ENCODE measurements at regions not wholly inside any gene's neighbourhood (a gene's known extent, or its start where the extent isn't known, plus 50 kb on each side); places are given as distances from the start of the nearest gene placed in this dataset.

DNA sequence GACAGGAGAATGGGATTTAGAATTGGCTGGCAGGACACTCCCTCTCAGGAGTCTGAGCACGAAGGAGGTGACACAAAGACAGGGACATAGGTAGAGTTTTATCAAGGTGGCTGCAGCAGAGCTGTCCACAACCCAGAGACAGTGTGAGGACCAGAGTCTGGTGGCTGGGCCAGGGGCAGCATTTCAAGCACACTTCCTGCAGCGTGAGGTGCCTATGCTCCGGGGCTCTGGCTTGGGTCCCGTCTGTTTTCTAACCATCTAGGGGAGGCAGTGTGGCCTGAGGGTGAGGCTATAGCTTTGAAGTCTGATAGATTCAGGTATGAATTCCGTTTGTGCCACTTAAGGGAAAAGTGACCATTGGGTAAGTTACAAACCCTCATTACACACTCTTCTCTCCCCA, 222.7 kb upstream of the ZMIZ1 start:
- Histone ChIP-seq H3K27me3 (ENCODE audit: control insufficient read depth in 3 of 3, insufficient read depth in 3 of 3, low read length in 3 of 3) (peaks cover 0 to 3% (median 0%) of the 10 kb centered on the region in 3 donors), H3K9me3 (ENCODE audit: control insufficient read depth in 3 of 3, low read length in 3 of 3) (no peaks in the 10 kb centered on the region), H3K36me3 (ENCODE audit: control insufficient read depth in 3 of 3, insufficient read depth in 3 of 3, low read length in 3 of 3) (no peaks in the 10 kb centered on the region), H3K4me1 (ENCODE audit: control insufficient read depth in 3 of 3, insufficient read depth in 3 of 3, low read length in 3 of 3) (peaks cover 0 to 7% (median 3%) of the 10 kb centered on the region in 3 donors), H3K4me3 (ENCODE audit: low read length in 3 of 3) (no peak overlapping the region), H3K9ac (ENCODE audit: low read depth in 1 of 3, low read length in 3 of 3) (no peak overlapping the region), H3K27ac (ENCODE audit: low read depth, low read length) (no peak overlapping the region)

DNA sequence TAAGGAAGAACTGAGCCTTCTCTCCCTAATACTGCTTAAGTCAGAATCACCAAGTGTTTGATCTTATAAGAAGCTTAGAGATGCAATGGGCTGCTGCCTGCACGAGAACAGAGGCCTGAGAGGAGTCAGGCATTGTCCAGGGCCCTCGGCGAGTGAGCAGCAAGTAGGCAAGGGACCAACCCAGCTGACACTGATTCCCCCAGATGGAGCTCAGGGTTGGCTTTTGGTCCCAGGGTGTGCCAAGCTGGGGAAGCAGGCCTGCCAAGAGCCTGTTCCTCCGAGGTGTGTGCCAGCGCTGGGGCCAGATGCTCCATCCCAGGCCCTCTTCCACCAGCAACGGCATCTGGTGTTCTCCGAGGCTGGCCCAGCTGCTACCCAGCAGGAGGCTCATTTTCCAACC, 222.0 kb upstream of the ZMIZ1 start:
- Histone ChIP-seq H3K4me3 (ENCODE audit: low read length in 3 of 3) (no peak overlapping the region), H3K36me3 (ENCODE audit: control insufficient read depth in 3 of 3, insufficient read depth in 3 of 3, low read length in 3 of 3) (no peaks in the 10 kb centered on the region), H3K4me1 (ENCODE audit: control insufficient read depth in 3 of 3, insufficient read depth in 3 of 3, low read length in 3 of 3) (peaks cover 0 to 7% (median 3%) of the 10 kb centered on the region in 3 donors), H3K9ac (ENCODE audit: low read depth in 1 of 3, low read length in 3 of 3) (no peak overlapping the region), H3K27ac (ENCODE audit: low read depth, low read length) (no peak overlapping the region), H3K27me3 (ENCODE audit: control insufficient read depth in 3 of 3, insufficient read depth in 3 of 3, low read length in 3 of 3) (peaks cover 0 to 5% (median 5%) of the 10 kb centered on the region in 3 donors), H3K9me3 (ENCODE audit: control insufficient read depth in 3 of 3, low read length in 3 of 3) (no peaks in the 10 kb centered on the region)

DNA sequence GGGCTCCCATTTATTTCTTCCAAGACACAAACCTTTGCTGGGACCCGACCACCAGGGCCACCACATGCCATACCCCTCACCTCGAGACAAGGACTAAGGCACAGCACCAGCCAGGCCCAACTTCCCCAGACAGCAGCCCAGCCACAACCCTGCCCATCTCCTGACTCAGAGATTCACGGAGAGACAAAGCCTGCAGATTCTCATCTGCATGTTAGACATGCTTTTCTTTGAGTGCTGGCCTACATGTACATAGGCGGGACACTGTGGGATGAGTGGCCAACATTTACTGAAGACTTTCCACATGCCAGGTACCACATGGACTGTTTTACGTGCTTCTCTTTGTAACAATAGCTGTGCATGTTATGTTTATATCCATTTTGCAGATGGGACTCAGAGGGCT, 221.3 kb upstream of the ZMIZ1 start:
- peaks cover 0 to 9% (median 5%) of the 10 kb centered on the region in 3 donors for H3K27me3 ChIP-seq (ENCODE audit: control insufficient read depth in 3 of 3, insufficient read depth in 3 of 3, low read length in 3 of 3)
- no peak overlapping the region for H3K4me3 ChIP-seq (ENCODE audit: low read length in 3 of 3)
- H3K4me1 ChIP-seq (ENCODE audit: control insufficient read depth in 3 of 3, insufficient read depth in 3 of 3, low read length in 3 of 3) = peaks cover 0 to 7% (median 3%) of the 10 kb centered on the region in 3 donors
- no peak overlapping the region for H3K9ac ChIP-seq (ENCODE audit: low read depth in 1 of 3, low read length in 3 of 3)
- H3K27ac ChIP-seq (ENCODE audit: low read depth, low read length) = no peak overlapping the region
- H3K9me3 ChIP-seq (ENCODE audit: control insufficient read depth in 3 of 3, low read length in 3 of 3) = no peaks in the 10 kb centered on the region
- H3K36me3 ChIP-seq (ENCODE audit: control insufficient read depth in 3 of 3, insufficient read depth in 3 of 3, low read length in 3 of 3) = no peaks in the 10 kb centered on the region

DNA sequence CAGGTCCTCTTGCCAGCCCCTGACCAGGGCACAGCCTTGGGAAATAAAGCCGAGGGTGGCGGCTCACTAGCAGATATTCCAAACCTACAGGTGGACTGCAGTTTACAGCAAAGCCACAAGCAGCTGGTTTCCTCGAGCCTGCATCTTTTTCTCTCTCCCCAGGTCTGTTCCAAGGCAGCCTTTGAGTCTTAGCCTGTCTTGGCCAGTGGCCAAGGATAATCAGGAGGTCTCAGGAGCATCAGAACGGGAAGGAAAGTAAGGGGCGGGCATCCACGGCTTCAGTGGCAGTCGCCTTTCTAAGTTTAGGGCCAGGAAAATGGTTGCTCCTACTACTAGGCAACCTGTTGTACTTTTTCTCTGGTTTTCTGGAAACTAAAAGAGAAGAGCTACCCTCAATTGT, 219.7 kb upstream of the ZMIZ1 start:
- Histone ChIP-seq H3K27ac (ENCODE audit: low read depth, low read length) (no peak overlapping the region), H3K4me3 (ENCODE audit: low read length in 3 of 3) (no peak overlapping the region), H3K9ac (ENCODE audit: low read depth in 1 of 3, low read length in 3 of 3) (no peak overlapping the region), H3K9me3 (ENCODE audit: control insufficient read depth in 3 of 3, low read length in 3 of 3) (no peaks in the 10 kb centered on the region), H3K36me3 (ENCODE audit: control insufficient read depth in 3 of 3, insufficient read depth in 3 of 3, low read length in 3 of 3) (no peaks in the 10 kb centered on the region), H3K4me1 (ENCODE audit: control insufficient read depth in 3 of 3, insufficient read depth in 3 of 3, low read length in 3 of 3) (peaks cover 0 to 7% (median 3%) of the 10 kb centered on the region in 3 donors), H3K27me3 (ENCODE audit: control insufficient read depth in 3 of 3, insufficient read depth in 3 of 3, low read length in 3 of 3) (peaks cover 0 to 10% (median 9%) of the 10 kb centered on the region in 3 donors)

DNA sequence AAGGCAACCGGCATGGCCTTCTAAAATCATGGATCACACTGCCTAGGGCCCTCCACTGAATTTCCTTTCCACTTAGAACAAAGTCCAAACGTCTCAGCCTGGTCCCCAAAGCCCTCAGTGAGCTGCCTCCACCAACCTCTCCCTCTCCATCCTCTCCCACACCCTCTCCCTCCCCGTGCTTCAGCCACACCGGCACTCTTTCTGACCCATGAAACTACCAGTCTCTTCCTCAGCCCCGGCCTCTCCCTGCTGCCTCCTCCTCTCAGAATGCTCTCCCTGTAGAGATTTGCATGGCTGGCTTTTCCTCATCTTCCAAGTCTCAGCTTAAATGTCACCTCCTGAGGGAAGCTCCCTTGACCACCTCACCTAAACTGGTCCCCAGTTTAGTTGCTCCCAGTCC, 219.0 kb upstream of the ZMIZ1 start:
- no peak overlapping the region for H3K4me3 ChIP-seq (ENCODE audit: low read length in 3 of 3)
- no peaks in the 10 kb centered on the region for H3K9me3 ChIP-seq (ENCODE audit: control insufficient read depth in 3 of 3, low read length in 3 of 3)
- H3K9ac ChIP-seq (ENCODE audit: low read depth in 1 of 3, low read length in 3 of 3) = no peak overlapping the region
- H3K4me1 ChIP-seq (ENCODE audit: control insufficient read depth in 3 of 3, insufficient read depth in 3 of 3, low read length in 3 of 3) = peaks cover 0 to 7% (median 3%) of the 10 kb centered on the region in 3 donors
- no peaks in the 10 kb centered on the region for H3K36me3 ChIP-seq (ENCODE audit: control insufficient read depth in 3 of 3, insufficient read depth in 3 of 3, low read length in 3 of 3)
- H3K27me3 ChIP-seq (ENCODE audit: control insufficient read depth in 3 of 3, insufficient read depth in 3 of 3, low read length in 3 of 3) = peaks cover 0 to 10% (median 6%) of the 10 kb centered on the region in 3 donors
- H3K27ac ChIP-seq (ENCODE audit: low read depth, low read length) = no peak overlapping the region

DNA sequence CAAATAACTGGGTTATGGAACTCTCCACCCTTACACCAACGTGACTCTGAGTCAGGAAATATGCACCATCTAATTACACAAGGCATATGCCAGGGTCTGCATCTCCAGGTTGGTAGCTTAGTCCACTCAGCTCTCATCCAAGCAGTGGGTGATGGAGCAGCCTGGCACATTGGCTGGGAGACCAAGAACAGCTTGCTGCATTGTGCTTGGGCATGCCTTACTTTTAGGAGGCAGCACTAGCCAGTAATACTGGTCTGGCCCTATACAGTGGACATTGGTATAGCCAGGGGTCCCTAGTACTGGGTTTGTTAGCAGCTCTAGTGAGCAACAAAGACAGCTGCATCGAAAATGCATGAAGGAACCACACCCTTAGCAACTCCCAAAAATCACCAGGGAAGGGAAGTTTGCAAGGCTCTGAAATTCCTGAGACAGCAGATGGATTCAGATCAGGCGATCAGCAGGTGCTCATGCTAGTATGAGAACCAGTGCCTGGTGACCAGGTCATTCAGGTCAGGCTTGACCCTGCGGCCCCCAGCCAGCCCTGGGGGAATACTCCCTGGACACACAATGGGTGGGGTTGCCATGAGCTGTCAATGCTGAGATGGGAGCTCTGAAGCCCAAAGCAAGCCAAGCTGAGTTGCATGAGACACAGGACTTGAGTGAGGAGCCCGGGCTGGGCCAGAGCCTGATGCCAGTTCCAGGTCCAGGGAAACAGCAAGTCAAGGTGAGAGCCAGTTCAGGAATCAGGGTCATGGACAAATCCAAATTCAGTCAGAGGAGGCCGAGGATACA, 217.9 kb upstream of the ZMIZ1 start:
- no peak overlapping the region for H3K27ac ChIP-seq (ENCODE audit: low read depth, low read length)
- peaks cover 3 to 13% (median 6%) of the 10 kb centered on the region in 3 donors for H3K4me1 ChIP-seq (ENCODE audit: control insufficient read depth in 3 of 3, insufficient read depth in 3 of 3, low read length in 3 of 3)
- H3K36me3 ChIP-seq (ENCODE audit: control insufficient read depth in 3 of 3, insufficient read depth in 3 of 3, low read length in 3 of 3) = no peaks in the 10 kb centered on the region
- H3K9ac ChIP-seq (ENCODE audit: low read depth in 1 of 3, low read length in 3 of 3) = no peak overlapping the region
- H3K9me3 ChIP-seq (ENCODE audit: control insufficient read depth in 3 of 3, low read length in 3 of 3) = no peaks in the 10 kb centered on the region
- H3K4me3 ChIP-seq (ENCODE audit: low read length in 3 of 3) = no peak overlapping the region
- H3K27me3 ChIP-seq (ENCODE audit: control insufficient read depth in 3 of 3, insufficient read depth in 3 of 3, low read length in 3 of 3) = peaks cover 0 to 10% (median 6%) of the 10 kb centered on the region in 3 donors

DNA sequence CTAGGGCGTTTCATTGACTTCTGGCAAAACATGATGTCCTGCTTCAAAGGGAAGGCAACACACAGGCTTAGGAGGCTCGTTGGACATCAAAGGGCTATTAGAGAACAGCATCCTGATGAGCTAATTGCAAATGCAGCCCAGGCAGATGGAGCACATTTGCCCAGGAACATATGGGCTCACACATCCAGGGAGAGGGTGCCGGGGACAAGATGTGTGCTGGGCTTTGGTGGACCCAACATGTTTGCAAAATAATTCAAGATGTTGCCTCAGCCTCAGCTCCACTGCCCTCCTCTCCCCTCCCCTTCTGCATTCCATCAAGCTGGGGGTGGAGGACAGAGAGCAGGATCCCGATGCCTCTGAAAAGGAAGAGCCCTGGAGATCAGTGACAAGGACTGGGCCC, 217.1 kb upstream of the ZMIZ1 start:
- Histone ChIP-seq H3K9me3 (ENCODE audit: control insufficient read depth in 3 of 3, low read length in 3 of 3) (no peaks in the 10 kb centered on the region), H3K36me3 (ENCODE audit: control insufficient read depth in 3 of 3, insufficient read depth in 3 of 3, low read length in 3 of 3) (no peaks in the 10 kb centered on the region), H3K9ac (ENCODE audit: low read depth in 1 of 3, low read length in 3 of 3) (no peak overlapping the region), H3K4me1 (ENCODE audit: control insufficient read depth in 3 of 3, insufficient read depth in 3 of 3, low read length in 3 of 3) (peaks cover 9 to 16% (median 10%) of the 10 kb centered on the region in 3 donors), H3K27me3 (ENCODE audit: control insufficient read depth in 3 of 3, insufficient read depth in 3 of 3, low read length in 3 of 3) (peaks cover 0 to 10% (median 6%) of the 10 kb centered on the region in 3 donors), H3K27ac (ENCODE audit: low read depth, low read length) (no peak overlapping the region), H3K4me3 (ENCODE audit: low read length in 3 of 3) (no peak overlapping the region)

DNA sequence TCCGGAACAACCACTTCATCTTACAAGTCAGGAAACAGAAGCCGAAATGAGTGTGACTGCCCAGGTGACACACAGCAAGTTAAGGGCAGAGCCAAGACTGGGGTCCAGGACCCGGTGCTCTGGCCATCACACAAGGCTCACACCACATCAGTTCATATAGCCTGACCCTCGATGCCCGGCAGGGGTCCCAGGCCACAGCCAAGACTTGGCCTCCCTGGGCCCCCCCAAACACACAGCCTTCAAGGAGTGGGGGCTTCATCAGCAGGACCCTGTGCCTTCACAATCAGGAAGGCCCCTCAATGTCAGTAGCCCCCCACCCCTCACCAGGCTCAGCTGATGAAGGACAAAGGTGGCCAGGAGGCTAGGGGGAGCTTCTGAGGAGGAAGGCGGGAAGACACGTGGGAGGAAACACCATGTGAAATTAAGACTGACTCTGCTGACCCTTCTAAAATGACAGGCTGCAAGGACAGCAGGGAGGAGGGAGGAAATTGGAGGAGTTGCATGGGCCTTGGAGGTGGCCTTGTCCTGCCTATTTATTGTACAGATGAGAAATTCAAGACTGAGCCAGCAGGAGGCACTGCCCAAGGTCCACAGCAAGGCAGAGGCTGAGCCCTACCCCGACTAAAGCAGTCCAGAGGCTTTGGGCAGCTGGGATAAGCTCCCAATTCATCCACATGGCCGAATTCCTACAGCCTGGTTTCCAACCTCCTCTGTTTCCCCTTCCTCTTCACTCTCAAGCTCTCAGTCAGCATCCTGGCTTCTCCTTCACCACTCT, 216.1 kb upstream of the ZMIZ1 start:
- Histone ChIP-seq H3K4me1 (ENCODE audit: control insufficient read depth in 3 of 3, insufficient read depth in 3 of 3, low read length in 3 of 3) (peaks cover 12 to 18% (median 14%) of the 10 kb centered on the region in 3 donors), H3K36me3 (ENCODE audit: control insufficient read depth in 3 of 3, insufficient read depth in 3 of 3, low read length in 3 of 3) (no peaks in the 10 kb centered on the region), H3K9ac (ENCODE audit: low read depth in 1 of 3, low read length in 3 of 3) (no peak overlapping the region), H3K9me3 (ENCODE audit: control insufficient read depth in 3 of 3, low read length in 3 of 3) (no peaks in the 10 kb centered on the region), H3K4me3 (ENCODE audit: low read length in 3 of 3) (no peak overlapping the region), H3K27me3 (ENCODE audit: control insufficient read depth in 3 of 3, insufficient read depth in 3 of 3, low read length in 3 of 3) (peaks cover 0 to 10% (median 6%) of the 10 kb centered on the region in 3 donors), H3K27ac (ENCODE audit: low read depth, low read length) (no peak overlapping the region)

DNA sequence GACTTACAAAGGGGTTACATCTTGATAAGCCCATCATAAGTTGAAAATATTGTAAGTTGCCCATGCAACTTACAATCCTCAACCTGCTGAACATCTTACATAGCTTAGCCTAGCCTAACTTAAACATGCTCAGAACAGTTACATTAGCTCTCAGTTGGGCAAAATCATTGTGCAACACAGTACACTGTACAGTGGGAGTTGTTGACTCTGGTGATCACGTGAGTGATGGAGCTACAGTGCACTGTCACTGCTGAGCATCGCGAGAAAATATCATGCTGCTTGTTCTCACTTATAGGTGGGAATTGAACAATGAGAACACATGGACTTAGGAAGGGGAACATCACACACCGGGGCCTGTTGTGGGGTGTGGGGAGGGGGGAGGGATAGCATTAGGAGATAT, 214.9 kb upstream of the ZMIZ1 start:
- Histone ChIP-seq H3K27ac (ENCODE audit: low read depth, low read length) (no peak overlapping the region), H3K9me3 (ENCODE audit: control insufficient read depth in 3 of 3, low read length in 3 of 3) (no peaks in the 10 kb centered on the region), H3K27me3 (ENCODE audit: control insufficient read depth in 3 of 3, insufficient read depth in 3 of 3, low read length in 3 of 3) (peaks cover 0 to 10% (median 6%) of the 10 kb centered on the region in 3 donors), H3K9ac (ENCODE audit: low read depth in 1 of 3, low read length in 3 of 3) (no peak overlapping the region), H3K36me3 (ENCODE audit: control insufficient read depth in 3 of 3, insufficient read depth in 3 of 3, low read length in 3 of 3) (no peaks in the 10 kb centered on the region), H3K4me1 (ENCODE audit: control insufficient read depth in 3 of 3, insufficient read depth in 3 of 3, low read length in 3 of 3) (peaks cover 12 to 18% (median 14%) of the 10 kb centered on the region in 3 donors), H3K4me3 (ENCODE audit: low read length in 3 of 3) (no peak overlapping the region)

DNA sequence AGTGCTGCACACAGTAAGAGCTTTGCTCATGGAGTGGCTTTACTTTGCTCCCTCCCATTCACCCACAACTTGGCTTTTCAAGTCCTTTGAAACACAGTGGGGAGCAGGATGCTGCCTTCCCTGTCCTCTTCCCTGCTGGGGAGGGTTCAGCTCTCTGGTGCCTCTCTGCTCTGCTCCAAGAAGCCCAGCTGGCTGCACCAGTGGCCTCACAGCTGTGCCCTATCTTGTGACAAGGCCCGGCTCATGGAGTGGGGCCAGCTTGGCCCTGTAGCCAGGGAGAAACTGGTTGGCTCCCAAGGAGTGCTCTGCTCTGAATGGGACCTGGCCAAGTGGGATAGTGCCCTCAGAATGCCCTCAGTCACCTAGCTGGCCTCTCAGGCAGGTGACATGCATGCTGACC, 212.3 kb upstream of the ZMIZ1 start:
- peak overlapping the region in 1 of 3 donors; percentile 33 for H3K9ac ChIP-seq (ENCODE audit: low read depth in 1 of 3, low read length in 3 of 3)
- H3K4me3 ChIP-seq (ENCODE audit: low read length in 3 of 3) = no peak overlapping the region
- H3K36me3 ChIP-seq (ENCODE audit: control insufficient read depth in 3 of 3, insufficient read depth in 3 of 3, low read length in 3 of 3) = no peaks in the 10 kb centered on the region
- H3K27me3 ChIP-seq (ENCODE audit: control insufficient read depth in 3 of 3, insufficient read depth in 3 of 3, low read length in 3 of 3) = peaks cover 0 to 7% (median 4%) of the 10 kb centered on the region in 3 donors
- peaks cover 12 to 18% (median 14%) of the 10 kb centered on the region in 3 donors for H3K4me1 ChIP-seq (ENCODE audit: control insufficient read depth in 3 of 3, insufficient read depth in 3 of 3, low read length in 3 of 3)
- H3K27ac ChIP-seq (ENCODE audit: low read depth, low read length) = no peak overlapping the region
- H3K9me3 ChIP-seq (ENCODE audit: control insufficient read depth in 3 of 3, low read length in 3 of 3) = no peaks in the 10 kb centered on the region
